B cell (primary cell): ENCODE measurements at regions not wholly inside any gene's neighbourhood (a gene's known extent, or its start where the extent isn't known, plus 50 kb on each side); places are given as distances from the start of the nearest gene placed in this dataset.
A peak's percentile ranks its signal among the peaks of the same experiment; 100 is the strongest.

Experiments used
- ATAC-seq: fragments of 200-7000 bp; cut with Tn5 transposase; one replicate; pipeline ENCODE4 v1.10.0; 2021; ENCODE audit warnings: low read depth, mild to moderate bottlenecking, moderate number of reproducible peaks, moderate library complexity
- CTCF ChIA-PET: fragments of 350-600 bp; sonication (Branson Sonifier 250); formaldehyde crosslinking; loops from one replicate; lab custom pipeline; 2021; ENCODE audit warnings: antibody characterized with exemption, inconsistent platforms; lab: Charles Lee
- POLR2A ChIA-PET: fragments of 350-600 bp; sonication (Branson Sonifier 250); formaldehyde crosslinking; loops from one replicate; lab custom pipeline; 2021; ENCODE audit warnings: antibody characterized with exemption; lab: Charles Lee
- DNase-seq: peaks from one replicate; pipeline ENCODE4 v3.0.0; 2013
- H2AFZ ChIP-seq: 2 replicates; pipeline ENCODE4 v1.6.1; 2012; ENCODE audit warnings: mild to moderate bottlenecking, low read depth, low read length; ENCODE audit not compliant: insufficient read depth, poor library complexity, severe bottlenecking
- H3K27ac ChIP-seq, 2 donors: 1 replicate in 1 of 2; 2 replicates in 1 of 2; pipeline ENCODE4 v1.5.1; 2012 to 2013; ENCODE audit warnings: low read length in 2 of 2, mild to moderate bottlenecking in 2 of 2, moderate library complexity in 1 of 2
- H3K27me3 ChIP-seq, 4 experiments: fragments of 200-600 bp in 1 of 4; sonication (generic) in 1 of 4; replicated peaks in 1 of 4; 1 replicate in 2 of 4; 2 replicates in 2 of 4; pipeline versions ENCODE4 v1.6.1 to v1.7.0; 2013 to 2016; ENCODE audit warnings: low read length in 3 of 4, mild to moderate bottlenecking in 2 of 4, mixed read lengths in 1 of 4, moderate library complexity in 1 of 4; ENCODE audit not compliant: insufficient read depth in 4 of 4, control insufficient read depth in 3 of 4; ENCODE audit errors: control extremely low read depth in 1 of 4
- H3K36me3 ChIP-seq, 2 experiments: replicated peaks in 1 of 2; 1 replicate in 1 of 2; 2 replicates in 1 of 2; pipeline versions ENCODE4 v1.6.1 to v1.7.1; 2013; ENCODE audit warnings: low read length in 1 of 2; ENCODE audit not compliant: insufficient read depth in 2 of 2, control insufficient read depth in 1 of 2; ENCODE audit errors: control extremely low read depth in 1 of 2, extremely low read depth in 1 of 2
- H3K4me1 ChIP-seq, 2 donors: fragments of 200-600 bp in 1 of 2; sonication (generic) in 1 of 2; 1 replicate in 1 of 2; 2 replicates in 1 of 2; pipeline versions ENCODE4 v1.5.1 to v1.6.1; 2013 to 2017; ENCODE audit warnings: low read length in 2 of 2; ENCODE audit not compliant: control insufficient read depth in 2 of 2, insufficient read depth in 2 of 2
- H3K4me2 ChIP-seq: replicated peaks from 2 replicates; pipeline ENCODE3; 2012; ENCODE audit warnings: mild to moderate bottlenecking, low read depth, low read length; ENCODE audit not compliant: poor library complexity, severe bottlenecking
- H3K4me3 ChIP-seq, 5 experiments: fragments of 200-600 bp in 1 of 5; sonication (generic) in 1 of 5; 1 replicate in 3 of 5; 2 replicates in 2 of 5; pipeline versions ENCODE4 v1.5.1 to v1.7.0; 2011 to 2016; ENCODE audit warnings: low read length in 4 of 5, mild to moderate bottlenecking in 4 of 5, low read depth in 2 of 5, control low read depth in 1 of 5, moderate library complexity in 1 of 5; ENCODE audit not compliant: insufficient read depth in 1 of 5; ENCODE audit errors: control extremely low read depth in 1 of 5, extremely low read depth in 1 of 5
- H3K79me2 ChIP-seq: fragments of 200-600 bp; sonication (generic); one replicate; pipeline ENCODE4 v1.6.0; 2016; ENCODE audit warnings: low read length; ENCODE audit not compliant: control insufficient read depth, insufficient read depth
- H3K9ac ChIP-seq: fragments of 200-600 bp; sonication (generic); 2 replicates; pipeline ENCODE4 v1.6.1; 2017; ENCODE audit warnings: mild to moderate bottlenecking, low read length, moderate library complexity
- H3K9me3 ChIP-seq, 3 donors: one replicate each; pipeline versions ENCODE4 v1.6.1 to v1.7.1; 2013; ENCODE audit warnings: low read length in 2 of 3; ENCODE audit not compliant: control insufficient read depth in 2 of 3, insufficient read depth in 1 of 3; ENCODE audit errors: control extremely low read depth in 1 of 3
- H4K20me1 ChIP-seq: 2 replicates; pipeline ENCODE4 v1.6.0; 2012; ENCODE audit warnings: mild to moderate bottlenecking, low read length; ENCODE audit not compliant: insufficient read depth, control insufficient read depth, poor library complexity, severe bottlenecking
- H3K27ac Mint-ChIP-seq: one replicate; pipeline ENCODE4 v1.8.0; 2021; ENCODE audit warnings: mixed read lengths
- H3K27me3 Mint-ChIP-seq: one replicate; pipeline ENCODE4 v1.8.0; 2021; ENCODE audit warnings: mixed read lengths
- H3K4me1 Mint-ChIP-seq: one replicate; pipeline ENCODE4 v1.8.0; 2021; ENCODE audit warnings: mixed read lengths
- H3K4me3 Mint-ChIP-seq: one replicate; pipeline ENCODE4 v1.8.0; 2021; ENCODE audit warnings: mixed read lengths
- H3K9me3 Mint-ChIP-seq: one replicate; pipeline ENCODE4 v1.8.0; 2022; ENCODE audit warnings: mixed read lengths; ENCODE audit not compliant: insufficient read depth
- EZH2 ChIP-seq: IDR thresholded peaks from 2 replicates; pipeline ENCODE4 v1.6.1; 2012; ENCODE audit warnings: borderline replicate concordance, low read depth, mild to moderate bottlenecking, moderate library complexity, low read length; ENCODE audit not compliant: insufficient read depth, poor library complexity, severe bottlenecking
- WGBS: methylation state at CpG from one replicate; pipeline ENCODE4 v1.1.5; 2013; ENCODE audit warnings: missing lambda C conversion rate; ENCODE audit not compliant: insufficient coverage; 5-methylcytosine and 5-hydroxymethylcytosine counted together
- intact Hi-C: fragments of 100-400 bp; cut with micrococcal nuclease; formaldehyde crosslinking; loops from one replicate; pipeline ENCODE4 v1.10.0; 2022
- TF ChIP-seq, protein P1 (sequence below): fragments of 200-600 bp; IDR thresholded peaks from one replicate; pipeline ENCODE4 v1.8.0; 2022; ENCODE audit warnings: antibody characterized with exemption, mild to moderate bottlenecking

DNA sequence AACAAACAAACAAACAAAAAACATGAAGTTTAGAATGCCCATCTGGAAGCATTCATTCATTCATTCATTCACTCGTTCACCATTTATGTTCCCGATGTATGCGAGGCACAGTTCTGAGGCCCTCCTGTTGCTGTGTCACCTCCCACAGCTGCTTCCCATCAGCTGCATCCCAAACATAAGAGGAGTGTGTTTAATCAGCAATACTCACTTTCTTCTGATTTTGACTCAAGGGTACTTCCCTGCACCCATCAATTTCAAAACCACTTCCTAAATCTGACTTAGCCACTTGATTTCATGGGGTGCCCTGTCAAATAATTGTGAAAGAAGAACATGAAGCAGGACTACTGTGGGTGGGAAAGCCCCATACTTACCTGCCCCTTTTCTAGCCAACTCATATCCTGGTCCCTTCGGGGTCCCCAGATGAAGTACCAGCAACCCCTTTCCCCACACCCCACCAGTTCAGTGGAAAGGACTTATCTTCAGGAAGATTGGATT is 128.0 kb upstream of the IL12B start:
- no peaks in the 10 kb centered on the region for H3K27me3 Mint-ChIP-seq
- no peaks in the 10 kb centered on the region for H3K27me3 ChIP-seq
- ChIA-PET CTCF (interaction anchor here (0.6 to 2.7 kb wide), 4 partner anchors 12 to 1870 kb away, joined by 3 to 7 read pairs (median 3); no protein-coding TSS in a partner anchor), POLR2A (no interaction called here)
- H3K4me3 Mint-ChIP-seq = peak overlapping the region; percentile 75
- peaks cover 39 to 40% of the 10 kb centered on the region in 2 donors for H3K4me1 ChIP-seq
- no peaks in the 10 kb centered on the region for H3K9me3 ChIP-seq
- H4K20me1 ChIP-seq = no peaks in the 10 kb centered on the region
- TF ChIP-seq EZH2 = no peak
- TF ChIP-seq, protein P1, sequence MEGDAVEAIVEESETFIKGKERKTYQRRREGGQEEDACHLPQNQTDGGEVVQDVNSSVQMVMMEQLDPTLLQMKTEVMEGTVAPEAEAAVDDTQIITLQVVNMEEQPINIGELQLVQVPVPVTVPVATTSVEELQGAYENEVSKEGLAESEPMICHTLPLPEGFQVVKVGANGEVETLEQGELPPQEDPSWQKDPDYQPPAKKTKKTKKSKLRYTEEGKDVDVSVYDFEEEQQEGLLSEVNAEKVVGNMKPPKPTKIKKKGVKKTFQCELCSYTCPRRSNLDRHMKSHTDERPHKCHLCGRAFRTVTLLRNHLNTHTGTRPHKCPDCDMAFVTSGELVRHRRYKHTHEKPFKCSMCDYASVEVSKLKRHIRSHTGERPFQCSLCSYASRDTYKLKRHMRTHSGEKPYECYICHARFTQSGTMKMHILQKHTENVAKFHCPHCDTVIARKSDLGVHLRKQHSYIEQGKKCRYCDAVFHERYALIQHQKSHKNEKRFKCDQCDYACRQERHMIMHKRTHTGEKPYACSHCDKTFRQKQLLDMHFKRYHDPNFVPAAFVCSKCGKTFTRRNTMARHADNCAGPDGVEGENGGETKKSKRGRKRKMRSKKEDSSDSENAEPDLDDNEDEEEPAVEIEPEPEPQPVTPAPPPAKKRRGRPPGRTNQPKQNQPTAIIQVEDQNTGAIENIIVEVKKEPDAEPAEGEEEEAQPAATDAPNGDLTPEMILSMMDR = no peak
- no peaks in the 10 kb centered on the region for H3K36me3 ChIP-seq
- peak overlapping the region; percentile 32 for H3K4me2 ChIP-seq
- 73% methylated on average over 3 of the region's 4 CpGs for WGBS
- peak; percentile 69 for DNase-seq
- H3K9ac ChIP-seq = no peak overlapping the region
- no peak overlapping the region for H3K27ac ChIP-seq
- no peak overlapping the region for H2AFZ ChIP-seq
- H3K79me2 ChIP-seq = no peaks in the 10 kb centered on the region
- H3K4me3 ChIP-seq = no peak overlapping the region
- ATAC-seq = peak; percentile 59
- intact Hi-C loops = no loop called here
- peaks cover 42% of the 10 kb centered on the region for H3K4me1 Mint-ChIP-seq
- no peaks in the 10 kb centered on the region for H3K9me3 Mint-ChIP-seq
- peak overlapping the region; percentile 64 for H3K27ac Mint-ChIP-seq

DNA sequence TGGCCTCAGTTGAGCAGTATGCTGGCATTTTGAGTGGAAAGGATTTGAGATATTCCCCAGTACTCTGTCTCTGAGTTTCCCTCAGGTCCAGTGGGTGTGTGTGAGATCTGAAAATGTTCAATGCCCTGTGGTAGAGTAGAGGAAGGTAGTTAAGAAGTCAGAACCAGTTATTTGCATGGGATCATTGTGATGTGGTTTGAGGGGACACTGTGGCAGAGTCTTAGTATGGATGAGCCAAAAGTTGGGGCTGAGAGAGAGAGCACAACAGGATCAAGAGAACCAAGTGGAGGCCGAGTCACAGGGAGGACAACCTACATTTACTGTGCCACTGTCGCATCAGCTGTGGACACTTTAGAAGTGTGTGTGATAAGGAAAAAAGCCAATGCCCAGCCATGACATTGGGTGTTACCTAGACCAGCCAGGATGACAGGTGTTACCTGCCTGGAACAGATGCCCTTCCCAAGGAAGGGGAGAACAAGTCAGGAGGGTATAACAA is 128.9 kb upstream of the IL12B start:
- Histone ChIP-seq H3K9me3 (no peaks in the 10 kb centered on the region), H4K20me1 (no peaks in the 10 kb centered on the region), H3K36me3 (no peaks in the 10 kb centered on the region), H3K4me3 (no peak overlapping the region), H2AFZ (no peak overlapping the region), H3K4me1 (peaks cover 34 to 35% of the 10 kb centered on the region in 2 donors), H3K27ac (no peak overlapping the region), H3K79me2 (no peaks in the 10 kb centered on the region), H3K4me2 (no peak overlapping the region), H3K27me3 (no peaks in the 10 kb centered on the region), H3K9ac (no peak overlapping the region)
- CTCF ChIA-PET = interaction anchor here (0.9 kb wide), 1 partner anchor 13 kb away, joined by 3 read pairs; no protein-coding TSS in a partner anchor
- intact Hi-C loops = no loop called here
- peak overlapping the region; percentile 17 for H3K4me3 Mint-ChIP-seq
- WGBS = 67% methylated on average over 1 of the region's 2 CpGs
- TF ChIP-seq, protein P1 = no peak
- TF ChIP-seq EZH2 = no peak
- H3K27me3 Mint-ChIP-seq = no peaks in the 10 kb centered on the region
- H3K4me1 Mint-ChIP-seq = peaks cover 38% of the 10 kb centered on the region
- no peaks in the 10 kb centered on the region for H3K9me3 Mint-ChIP-seq
- peak overlapping the region; percentile 22 for H3K27ac Mint-ChIP-seq
- ATAC-seq = no peak
- POLR2A ChIA-PET = no interaction called here
- DNase-seq = no peak
